Esophagus squamous epithelium (tissue), 4 donors: ENCODE measurements at regions not wholly inside any gene's neighbourhood (a gene's known extent, or its start where the extent isn't known, plus 50 kb on each side); places are given as distances from the start of the nearest gene placed in this dataset.

Experiments used
- POLR2A ChIP-seq, 4 donors: fragments of 450-650 bp; IDR thresholded peaks; one replicate each; pipeline ENCODE4 v1.6.1; 2017; ENCODE audit warnings: antibody characterized with exemption in 4 of 4, mild to moderate bottlenecking in 4 of 4, moderate library complexity in 3 of 4
- TF ChIP-seq, protein P1 (sequence below), 6 experiments: fragments of 450-650 bp in 4 of 6; fragments of 200-600 bp in 2 of 6; sonication (generic) in 2 of 6; IDR thresholded peaks; one replicate each; pipeline ENCODE4 v1.5.1; 2016 to 2019; ENCODE audit warnings: antibody characterized with exemption in 6 of 6, mild to moderate bottlenecking in 4 of 6, moderate library complexity in 4 of 6

DNA sequence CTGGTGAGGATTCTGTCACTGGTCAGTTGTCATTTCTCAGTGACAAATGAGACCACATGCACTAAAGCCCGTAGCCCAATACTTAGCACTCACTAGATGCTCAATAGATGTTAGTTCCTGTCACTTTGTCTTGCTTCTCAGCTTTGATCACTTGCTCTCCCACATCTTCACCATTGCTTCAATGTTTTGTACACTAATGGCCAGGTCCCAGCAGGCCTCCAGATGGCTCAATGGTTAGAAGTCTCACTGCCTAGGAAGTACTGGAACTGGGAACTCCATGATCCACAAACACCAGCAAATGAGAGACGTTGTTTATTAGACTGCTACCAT, 502.8 kb upstream of the JARID2 start:
- TF ChIP-seq, protein P1, sequence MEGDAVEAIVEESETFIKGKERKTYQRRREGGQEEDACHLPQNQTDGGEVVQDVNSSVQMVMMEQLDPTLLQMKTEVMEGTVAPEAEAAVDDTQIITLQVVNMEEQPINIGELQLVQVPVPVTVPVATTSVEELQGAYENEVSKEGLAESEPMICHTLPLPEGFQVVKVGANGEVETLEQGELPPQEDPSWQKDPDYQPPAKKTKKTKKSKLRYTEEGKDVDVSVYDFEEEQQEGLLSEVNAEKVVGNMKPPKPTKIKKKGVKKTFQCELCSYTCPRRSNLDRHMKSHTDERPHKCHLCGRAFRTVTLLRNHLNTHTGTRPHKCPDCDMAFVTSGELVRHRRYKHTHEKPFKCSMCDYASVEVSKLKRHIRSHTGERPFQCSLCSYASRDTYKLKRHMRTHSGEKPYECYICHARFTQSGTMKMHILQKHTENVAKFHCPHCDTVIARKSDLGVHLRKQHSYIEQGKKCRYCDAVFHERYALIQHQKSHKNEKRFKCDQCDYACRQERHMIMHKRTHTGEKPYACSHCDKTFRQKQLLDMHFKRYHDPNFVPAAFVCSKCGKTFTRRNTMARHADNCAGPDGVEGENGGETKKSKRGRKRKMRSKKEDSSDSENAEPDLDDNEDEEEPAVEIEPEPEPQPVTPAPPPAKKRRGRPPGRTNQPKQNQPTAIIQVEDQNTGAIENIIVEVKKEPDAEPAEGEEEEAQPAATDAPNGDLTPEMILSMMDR (IDR thresholded peaks at IDR 0.05): no peak
- TF ChIP-seq POLR2A (IDR thresholded peaks at IDR 0.05): no peak
